K562 (cell line): ENCODE measurements at regions not wholly inside any gene's neighbourhood (a gene's known extent, or its start where the extent isn't known, plus 50 kb on each side); places are given as distances from the start of the nearest gene placed in this dataset.

Experiments used
- ATAC-seq: fragments of 200-7000 bp; cut with Tn5 transposase; 3 replicates; pipeline ENCODE4 v1.9.1; 2020; ENCODE audit warnings: moderate library complexity
- BruUV-seq: library from RNA; stranded (reverse); fragments of 400-500 nt; replicated peaks from 2 replicates; lab custom pipeline; 2021; lab: Mats Ljungman, UMichigan
- CTCF ChIA-PET: fragments of 300-600 bp; formaldehyde crosslinking; extraction: SDS; loops from one replicate; lab custom pipeline; 2021; ENCODE audit warnings: low intra/inter-chr PET ratio; lab: Yijun Ruan, JAX
- POLR2A ChIA-PET: fragments of 300-600, 350-650 bp; sonication (Branson Sonifier 250); formaldehyde crosslinking; extraction: SDS; loops from one replicate; lab custom pipeline; 2021; ENCODE audit warnings: antibody characterized with exemption, inconsistent platforms; lab: Yijun Ruan, JAX
- DNase-seq, 4 experiments: peaks; one replicate each; pipeline versions ENCODE4 v3.0.0 to v3.0.0-alpha.2; 2011 to 2018; ENCODE audit warnings: low spot score in 3 of 4, mixed read lengths in 3 of 4; ENCODE audit errors: extremely low read depth in 1 of 4
- FAIRE-seq: peaks from 2 replicates; lab custom pipeline; 2011; peaks lifted over from hg19 to GRCh38; lab: Jason Lieb, UNC
- H2AFZ ChIP-seq: 2 replicates; pipeline ENCODE4 v1.6.0; 2011; ENCODE audit warnings: low read depth, low read length, control low read depth, inconsistent platforms
- H3K27ac ChIP-seq: fragments of 200-600 bp; 3 replicates; pipeline ENCODE4 v1.8.0; 2011; ENCODE audit warnings: low read depth, mild to moderate bottlenecking, control low read depth, inconsistent platforms, low read length, moderate library complexity, mixed read lengths; ENCODE audit errors: extremely low read depth
- H3K27me3 ChIP-seq, 2 experiments: fragments of 300-600 bp in 1 of 2; 2 replicates in 1 of 2; 3 replicates in 1 of 2; pipeline versions ENCODE4 v1.6.0 to v1.8.0; 2011; ENCODE audit warnings: inconsistent platforms in 2 of 2, low read length in 2 of 2, mild to moderate bottlenecking in 1 of 2, mixed read lengths in 1 of 2, moderate library complexity in 1 of 2; ENCODE audit not compliant: control insufficient read depth in 2 of 2, insufficient read depth in 2 of 2
- H3K36me3 ChIP-seq: fragments of 300-600 bp; 3 replicates; pipeline ENCODE4 v1.8.0; 2011; ENCODE audit warnings: mild to moderate bottlenecking, low read length, inconsistent platforms; ENCODE audit not compliant: control insufficient read depth, insufficient read depth
- H3K4me1 ChIP-seq, 2 experiments: fragments of 200-600 bp in 1 of 2; replicated peaks in 1 of 2; 2 replicates in 1 of 2; 3 replicates in 1 of 2; pipeline versions ENCODE4 v1.5.1 to v1.8.0; 2011; ENCODE audit warnings: inconsistent platforms in 2 of 2, low read length in 2 of 2, mild to moderate bottlenecking in 1 of 2, mixed read lengths in 1 of 2, moderate library complexity in 1 of 2; ENCODE audit not compliant: control insufficient read depth in 2 of 2, insufficient read depth in 2 of 2
- H3K4me2 ChIP-seq: 2 replicates; pipeline ENCODE4 v1.6.1; 2011; ENCODE audit warnings: low read length, control low read depth, inconsistent platforms, mixed read lengths; ENCODE audit not compliant: insufficient read depth
- H3K4me3 ChIP-seq: fragments of 200-600 bp; sonication (generic), shearing (Covaris generic); 2 replicates; pipeline ENCODE4 v1.5.1; 2016; ENCODE audit warnings: control low read depth, inconsistent platforms
- H3K79me2 ChIP-seq: fragments of 200-600 bp; 3 replicates; pipeline ENCODE4 v1.8.0; 2011; ENCODE audit warnings: low read length, inconsistent platforms; ENCODE audit not compliant: control insufficient read depth, insufficient read depth
- H3K9ac ChIP-seq, 2 experiments: 2 replicates each; pipeline versions ENCODE4 v1.6.0 to v1.6.1; 2011; ENCODE audit warnings: low read depth in 2 of 2, low read length in 2 of 2, control low read depth in 1 of 2, inconsistent platforms in 1 of 2, mild to moderate bottlenecking in 1 of 2, mixed read lengths in 1 of 2; ENCODE audit not compliant: insufficient read depth in 1 of 2
- H3K9me1 ChIP-seq: one replicate; pipeline ENCODE4 v1.6.0; 2011; ENCODE audit warnings: inconsistent platforms, mild to moderate bottlenecking, low read length, moderate library complexity; ENCODE audit not compliant: control insufficient read depth, insufficient read depth
- H3K9me3 ChIP-seq: replicated peaks from 2 replicates; pipeline ENCODE4 v1.5.1; 2011; ENCODE audit warnings: low read depth, low read length, inconsistent platforms; ENCODE audit not compliant: control insufficient read depth, insufficient read depth
- H4K20me1 ChIP-seq: replicated peaks from 2 replicates; pipeline ENCODE4 v1.6.1; 2011; ENCODE audit warnings: low read length, inconsistent platforms, mixed read lengths; ENCODE audit not compliant: control insufficient read depth, insufficient read depth
- CBFB ChIP-seq: sonication (generic); formaldehyde crosslinking; IDR thresholded peaks from 2 replicates; pipeline ENCODE4 v1.4.0; 2020; ENCODE audit warnings: mild to moderate bottlenecking, missing genetic modification reagents
- KLF16 ChIP-seq: IDR thresholded peaks from 2 replicates; pipeline ENCODE4 v1.6.1; 2016; ENCODE audit warnings: antibody characterized with exemption
- MCM5 ChIP-seq: fragments of 450-650 bp; IDR thresholded peaks from 2 replicates; pipeline ENCODE4 v1.6.1; 2016; ENCODE audit warnings: low read depth
- PML ChIP-seq: IDR thresholded peaks from 2 replicates; pipeline ENCODE4 v1.6.1; 2012; ENCODE audit warnings: low read length, inconsistent platforms
- POLR2AphosphoS5 ChIP-seq: IDR thresholded peaks from 2 replicates; pipeline ENCODE4 v1.6.1; 2011; ENCODE audit warnings: mild to moderate bottlenecking, low read depth, low read length, moderate library complexity; ENCODE audit not compliant: control insufficient read depth, insufficient read depth
- SP1 ChIP-seq: sonication (generic); formaldehyde crosslinking; IDR thresholded peaks from 2 replicates; pipeline ENCODE4 v1.8.1; 2022; ENCODE audit warnings: mild to moderate bottlenecking, missing genetic modification reagents
- TCF3 ChIP-seq: sonication (generic); formaldehyde crosslinking; IDR thresholded peaks from 2 replicates; pipeline ENCODE4 v1.4.0; 2020; ENCODE audit warnings: mild to moderate bottlenecking, missing genetic modification reagents
- TFAM ChIP-seq: fragments of 250-450 bp; sonication (Bioruptor Pico); conservative IDR thresholded peaks from 2 replicates; pipeline ENCODE4 v1.5.0; 2021; ENCODE audit warnings: mild to moderate bottlenecking, moderate library complexity
- TSHZ1 ChIP-seq: fragments of 250-450 bp; sonication (Bioruptor Pico); IDR thresholded peaks from 2 replicates; pipeline ENCODE4 v1.4.0; 2020; ENCODE audit warnings: mild to moderate bottlenecking, moderate library complexity
- ZBTB12 ChIP-seq: fragments of 250-450 bp; sonication (Bioruptor Pico); IDR thresholded peaks from 2 replicates; pipeline ENCODE4 v1.4.0; 2020
- ZBTB17 ChIP-seq: fragments of 450-650 bp; formaldehyde crosslinking; IDR thresholded peaks from 2 replicates; pipeline ENCODE4 v1.4.0; 2020; ENCODE audit warnings: mild to moderate bottlenecking
- WGBS: fragments of 100-300 bp; shearing (Covaris generic); methylation state at CpG from one replicate; pipeline ENCODE4 v1.1.6; 2016; ENCODE audit warnings: low coverage, mixed read lengths; ENCODE audit not compliant: insufficient coverage; ENCODE audit errors: missing lambda C conversion rate; 5-methylcytosine and 5-hydroxymethylcytosine counted together
- in situ Hi-C: fragments of 300-500 bp; cut with MboI; formaldehyde crosslinking; loops from 4 replicates; pipeline ENCODE4 v1.15.0; 2018; ENCODE audit warnings: inconsistent platforms, mixed read lengths
- intact Hi-C: fragments of 100-400 bp; cut with micrococcal nuclease; formaldehyde crosslinking; loops from 2 replicates; pipeline ENCODE4 v1.14.2; 2022
- TF ChIP-seq, protein P1 (sequence below): fragments of 450-650 bp; IDR thresholded peaks from 2 replicates; pipeline ENCODE4 v1.6.1; 2016; ENCODE audit warnings: low read depth, mild to moderate bottlenecking, moderate library complexity
- TF ChIP-seq, protein P2 (sequence below): fragments of 250-450 bp; sonication (Bioruptor Pico); IDR thresholded peaks from 2 replicates; pipeline ENCODE4 v1.4.0; 2020; ENCODE audit warnings: mild to moderate bottlenecking
- TF ChIP-seq, protein P3 (sequence below): fragments of 450-650 bp; IDR thresholded peaks from 2 replicates; pipeline ENCODE4 v1.6.1; 2016; ENCODE audit warnings: borderline replicate concordance

- Histone ChIP-seq H3K4me1 (no peaks in the 10 kb centered on the region), H3K36me3 (no peaks in the 10 kb centered on the region), H4K20me1 (no peaks in the 10 kb centered on the region), H2AFZ (no peak overlapping the region), H3K4me3 (no peak overlapping the region), H3K9me1 (no peaks in the 10 kb centered on the region), H3K27ac (no peak overlapping the region), H3K4me2 (no peak overlapping the region), H3K79me2 (no peaks in the 10 kb centered on the region), H3K9ac (no peak overlapping the region), H3K27me3 (no peaks in the 10 kb centered on the region), H3K9me3 (no peaks in the 10 kb centered on the region)
- ChIA-PET CTCF (no interaction called here), POLR2A (no interaction called here)
- DNase-seq, result no peak
- FAIRE-seq, result no peak
- intact Hi-C loops (no loop called here), in situ Hi-C loops (no loop called here)
- 2% methylated on average over 7 of the region's 7 CpGs for WGBS
- BruUV-seq, result no TSS peak
- ATAC-seq, result no peak
- no peak for TF ChIP-seq MCM5
- TF ChIP-seq KLF16, result no peak
- TF ChIP-seq, protein P1, sequence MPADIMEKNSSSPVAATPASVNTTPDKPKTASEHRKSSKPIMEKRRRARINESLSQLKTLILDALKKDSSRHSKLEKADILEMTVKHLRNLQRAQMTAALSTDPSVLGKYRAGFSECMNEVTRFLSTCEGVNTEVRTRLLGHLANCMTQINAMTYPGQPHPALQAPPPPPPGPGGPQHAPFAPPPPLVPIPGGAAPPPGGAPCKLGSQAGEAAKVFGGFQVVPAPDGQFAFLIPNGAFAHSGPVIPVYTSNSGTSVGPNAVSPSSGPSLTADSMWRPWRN, result no peak
- TF ChIP-seq PML, result no peak
- TF ChIP-seq, protein P2, sequence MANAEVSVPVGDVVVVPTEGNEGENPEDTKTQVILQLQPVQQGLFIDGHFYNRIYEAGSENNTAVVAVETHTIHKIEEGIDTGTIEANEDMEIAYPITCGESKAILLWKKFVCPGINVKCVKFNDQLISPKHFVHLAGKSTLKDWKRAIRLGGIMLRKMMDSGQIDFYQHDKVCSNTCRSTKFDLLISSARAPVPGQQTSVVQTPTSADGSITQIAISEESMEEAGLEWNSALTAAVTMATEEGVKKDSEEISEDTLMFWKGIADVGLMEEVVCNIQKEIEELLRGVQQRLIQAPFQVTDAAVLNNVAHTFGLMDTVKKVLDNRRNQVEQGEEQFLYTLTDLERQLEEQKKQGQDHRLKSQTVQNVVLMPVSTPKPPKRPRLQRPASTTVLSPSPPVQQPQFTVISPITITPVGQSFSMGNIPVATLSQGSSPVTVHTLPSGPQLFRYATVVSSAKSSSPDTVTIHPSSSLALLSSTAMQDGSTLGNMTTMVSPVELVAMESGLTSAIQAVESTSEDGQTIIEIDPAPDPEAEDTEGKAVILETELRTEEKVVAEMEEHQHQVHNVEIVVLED, result no peak
- TF ChIP-seq TFAM (CRISPR knock-in tag), result no peak
- TF ChIP-seq ZBTB17 (CRISPR knock-in tag), result no peak
- TF ChIP-seq POLR2AphosphoS5, result no peak
- TF ChIP-seq, protein P3, sequence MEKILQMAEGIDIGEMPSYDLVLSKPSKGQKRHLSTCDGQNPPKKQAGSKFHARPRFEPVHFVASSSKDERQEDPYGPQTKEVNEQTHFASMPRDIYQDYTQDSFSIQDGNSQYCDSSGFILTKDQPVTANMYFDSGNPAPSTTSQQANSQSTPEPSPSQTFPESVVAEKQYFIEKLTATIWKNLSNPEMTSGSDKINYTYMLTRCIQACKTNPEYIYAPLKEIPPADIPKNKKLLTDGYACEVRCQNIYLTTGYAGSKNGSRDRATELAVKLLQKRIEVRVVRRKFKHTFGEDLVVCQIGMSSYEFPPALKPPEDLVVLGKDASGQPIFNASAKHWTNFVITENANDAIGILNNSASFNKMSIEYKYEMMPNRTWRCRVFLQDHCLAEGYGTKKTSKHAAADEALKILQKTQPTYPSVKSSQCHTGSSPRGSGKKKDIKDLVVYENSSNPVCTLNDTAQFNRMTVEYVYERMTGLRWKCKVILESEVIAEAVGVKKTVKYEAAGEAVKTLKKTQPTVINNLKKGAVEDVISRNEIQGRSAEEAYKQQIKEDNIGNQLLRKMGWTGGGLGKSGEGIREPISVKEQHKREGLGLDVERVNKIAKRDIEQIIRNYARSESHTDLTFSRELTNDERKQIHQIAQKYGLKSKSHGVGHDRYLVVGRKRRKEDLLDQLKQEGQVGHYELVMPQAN, result no peak
- TF ChIP-seq TSHZ1 (CRISPR knock-in tag), result no peak
- TF ChIP-seq TCF3 (CRISPR knock-in tag), result no peak
- no peak for TF ChIP-seq CBFB (CRISPR knock-in tag)
- TF ChIP-seq ZBTB12 (CRISPR knock-in tag), result no peak
- no peak for TF ChIP-seq SP1 (CRISPR knock-in tag)
Observed at GRCh38 chr22:34064696-34065095, 144.4 kb upstream of the LARGE1 start.
